GM23248 (cell line): ENCODE measurements at regions not wholly inside any gene's neighbourhood (a gene's known extent, or its start where the extent isn't known, plus 50 kb on each side); places are given as distances from the start of the nearest gene placed in this dataset.

Experiments
- EZH2 ChIP-seq: fragments of 200-600 bp; sonication (generic); IDR thresholded peaks from 2 replicates; pipeline ENCODE4 v1.6.1; 2018; ENCODE audit warnings: antibody characterized with exemption, mild to moderate bottlenecking; ENCODE audit not compliant: insufficient read depth, poor library complexity, severe bottlenecking
- EZH2phosphoT487 ChIP-seq: fragments of 200-600 bp; sonication (generic); IDR thresholded peaks from 2 replicates; pipeline ENCODE4 v1.6.1; 2018; ENCODE audit warnings: antibody characterized with exemption, moderate library complexity, mild to moderate bottlenecking, low read depth; ENCODE audit not compliant: insufficient read depth

DNA sequence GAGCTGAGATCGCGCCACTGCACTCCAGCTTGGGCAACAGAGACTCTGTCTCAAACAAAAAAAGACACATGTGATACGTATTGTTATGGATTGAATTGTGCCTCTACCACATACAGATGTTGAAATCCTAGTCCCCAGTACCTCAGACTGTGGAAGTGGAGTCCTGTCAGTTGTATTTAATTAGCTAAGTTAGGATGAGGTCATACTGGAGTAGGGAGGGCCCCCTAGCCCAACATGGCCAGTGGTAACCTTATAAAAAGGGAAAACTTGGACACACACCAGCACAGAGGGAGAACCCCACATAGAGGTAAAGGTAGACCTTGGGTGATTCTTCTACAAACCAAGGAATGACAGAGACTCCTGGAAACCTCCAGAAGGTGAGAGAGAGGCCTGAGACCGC is 119.8 kb downstream of the GADD45G start:
- no peak for TF ChIP-seq EZH2phosphoT487
- TF ChIP-seq EZH2: no peak
